ENCODE measurements at regions not wholly inside any gene's neighbourhood (a gene's known extent, or its start where the extent isn't known, plus 50 kb on each side); places are given as distances from the start of the nearest gene placed in this dataset.

DNA sequence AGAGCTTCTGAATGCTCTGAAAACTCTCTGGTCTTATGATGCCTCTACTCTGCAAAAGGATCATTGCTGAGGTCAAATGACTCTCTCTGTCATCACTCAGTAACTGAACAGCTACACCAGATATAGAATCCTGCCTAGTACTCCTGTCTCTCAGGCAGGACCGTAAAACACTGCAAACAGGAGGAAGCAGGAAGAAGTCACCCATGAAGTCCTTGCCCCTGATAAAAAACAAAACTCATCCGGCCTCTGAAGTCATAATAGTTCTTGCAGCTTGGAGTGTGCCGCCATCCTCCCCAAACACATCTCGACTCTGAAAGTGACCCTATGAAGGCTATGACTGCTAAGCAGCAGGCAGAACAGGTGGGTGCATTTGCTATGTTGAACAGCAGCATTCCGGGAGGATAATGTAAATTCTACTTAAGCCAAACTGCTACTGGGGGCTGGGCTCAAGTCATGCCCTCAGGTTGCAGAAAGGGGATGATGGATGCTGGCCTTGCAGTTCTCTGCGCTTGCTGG lies 81.9 kb upstream of the FAM169A start:
- Histone ChIP-seq H3K9ac (ENCODE audit: insufficient read depth in 1 of 2, low read depth in 2 of 2, low read length in 2 of 2) (no peak overlapping the region), H3K27ac (ENCODE audit: extremely low read depth, low read depth, low read length) (no peak overlapping the region), H3K79me2 (ENCODE audit: control insufficient read depth, insufficient read depth, low read length) (no peaks in the 10 kb centered on the region), H3K36me3 (ENCODE audit: control insufficient read depth, insufficient read depth, low read length) (no peaks in the 10 kb centered on the region), H3K4me3 (no peak overlapping the region), H3K27me3 (ENCODE audit: control insufficient read depth in 2 of 2, insufficient read depth in 2 of 2, low read length in 2 of 2) (peaks cover 2 to 6% of the 10 kb centered on the region in 2 experiments; a peak in 2 of 5 replicates), H3K4me2 (ENCODE audit: insufficient read depth, low read length) (no peak overlapping the region), H3K9me3 (replicated peaks; ENCODE audit: control insufficient read depth, insufficient read depth, low read depth, low read length) (no peaks in the 10 kb centered on the region), H3K4me1 (replicated peaks in 1 of 2; ENCODE audit: control insufficient read depth in 2 of 2, insufficient read depth in 2 of 2, low read length in 2 of 2) (no peaks in the 10 kb centered on the region), H3K9me1 (ENCODE audit: control insufficient read depth, insufficient read depth, low read length) (no peaks in the 10 kb centered on the region), H2AFZ (ENCODE audit: low read depth, low read length) (no peak overlapping the region), H4K20me1 (replicated peaks; ENCODE audit: control insufficient read depth, insufficient read depth, low read length) (no peaks in the 10 kb centered on the region)
- BruUV-seq (replicated peaks): no TSS peak
- no peak for ATAC-seq
- CTCF ChIA-PET (ENCODE audit: low intra/inter-chr PET ratio): no interaction called here
- no peak for FAIRE-seq
- POLR2A ChIA-PET: no interaction called here
- in situ Hi-C loops (cut with MboI): no loop called here
- WGBS (ENCODE audit: insufficient coverage, low coverage, missing lambda C conversion rate): 0% methylated on average over 6 of the region's 6 CpGs
- intact Hi-C loops (cut with micrococcal nuclease): no loop called here
- no peak for DNase-seq (ENCODE audit: extremely low read depth in 1 of 4, low spot score in 3 of 4)
- TF ChIP-seq, protein P1, sequence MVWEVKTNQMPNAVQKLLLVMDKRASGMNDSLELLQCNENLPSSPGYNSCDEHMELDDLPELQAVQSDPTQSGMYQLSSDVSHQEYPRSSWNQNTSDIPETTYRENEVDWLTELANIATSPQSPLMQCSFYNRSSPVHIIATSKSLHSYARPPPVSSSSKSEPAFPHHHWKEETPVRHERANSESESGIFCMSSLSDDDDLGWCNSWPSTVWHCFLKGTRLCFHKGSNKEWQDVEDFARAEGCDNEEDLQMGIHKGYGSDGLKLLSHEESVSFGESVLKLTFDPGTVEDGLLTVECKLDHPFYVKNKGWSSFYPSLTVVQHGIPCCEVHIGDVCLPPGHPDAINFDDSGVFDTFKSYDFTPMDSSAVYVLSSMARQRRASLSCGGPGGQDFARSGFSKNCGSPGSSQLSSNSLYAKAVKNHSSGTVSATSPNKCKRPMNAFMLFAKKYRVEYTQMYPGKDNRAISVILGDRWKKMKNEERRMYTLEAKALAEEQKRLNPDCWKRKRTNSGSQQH (CRISPR knock-in tag; IDR thresholded peaks at IDR 0.05): no peak
- no peak for TF ChIP-seq DNMT1 (IDR thresholded peaks at IDR 0.05)
- TF ChIP-seq MCM5 (IDR thresholded peaks at IDR 0.05; ENCODE audit: low read depth): no peak
- TF ChIP-seq, protein P2, sequence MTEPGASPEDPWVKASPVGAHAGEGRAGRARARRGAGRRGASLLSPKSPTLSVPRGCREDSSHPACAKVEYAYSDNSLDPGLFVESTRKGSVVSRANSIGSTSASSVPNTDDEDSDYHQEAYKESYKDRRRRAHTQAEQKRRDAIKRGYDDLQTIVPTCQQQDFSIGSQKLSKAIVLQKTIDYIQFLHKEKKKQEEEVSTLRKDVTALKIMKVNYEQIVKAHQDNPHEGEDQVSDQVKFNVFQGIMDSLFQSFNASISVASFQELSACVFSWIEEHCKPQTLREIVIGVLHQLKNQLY (CRISPR knock-in tag; conservative IDR thresholded peaks at IDR 0.05): no peak
- TF ChIP-seq POLR2H (tag; IDR thresholded peaks at IDR 0.05; ENCODE audit: low read depth): no peak
- no peak for TF ChIP-seq CREM (IDR thresholded peaks at IDR 0.05; ENCODE audit: low read depth)
- no peak for TF ChIP-seq PURB (CRISPR knock-in tag; IDR thresholded peaks at IDR 0.05; ENCODE audit: low read depth)
- TF ChIP-seq, protein P3, sequence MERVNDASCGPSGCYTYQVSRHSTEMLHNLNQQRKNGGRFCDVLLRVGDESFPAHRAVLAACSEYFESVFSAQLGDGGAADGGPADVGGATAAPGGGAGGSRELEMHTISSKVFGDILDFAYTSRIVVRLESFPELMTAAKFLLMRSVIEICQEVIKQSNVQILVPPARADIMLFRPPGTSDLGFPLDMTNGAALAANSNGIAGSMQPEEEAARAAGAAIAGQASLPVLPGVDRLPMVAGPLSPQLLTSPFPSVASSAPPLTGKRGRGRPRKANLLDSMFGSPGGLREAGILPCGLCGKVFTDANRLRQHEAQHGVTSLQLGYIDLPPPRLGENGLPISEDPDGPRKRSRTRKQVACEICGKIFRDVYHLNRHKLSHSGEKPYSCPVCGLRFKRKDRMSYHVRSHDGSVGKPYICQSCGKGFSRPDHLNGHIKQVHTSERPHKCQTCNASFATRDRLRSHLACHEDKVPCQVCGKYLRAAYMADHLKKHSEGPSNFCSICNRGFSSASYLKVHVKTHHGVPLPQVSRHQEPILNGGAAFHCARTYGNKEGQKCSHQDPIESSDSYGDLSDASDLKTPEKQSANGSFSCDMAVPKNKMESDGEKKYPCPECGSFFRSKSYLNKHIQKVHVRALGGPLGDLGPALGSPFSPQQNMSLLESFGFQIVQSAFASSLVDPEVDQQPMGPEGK (CRISPR knock-in tag; IDR thresholded peaks at IDR 0.05; ENCODE audit: borderline replicate concordance): no peak
- TF ChIP-seq, protein P4, sequence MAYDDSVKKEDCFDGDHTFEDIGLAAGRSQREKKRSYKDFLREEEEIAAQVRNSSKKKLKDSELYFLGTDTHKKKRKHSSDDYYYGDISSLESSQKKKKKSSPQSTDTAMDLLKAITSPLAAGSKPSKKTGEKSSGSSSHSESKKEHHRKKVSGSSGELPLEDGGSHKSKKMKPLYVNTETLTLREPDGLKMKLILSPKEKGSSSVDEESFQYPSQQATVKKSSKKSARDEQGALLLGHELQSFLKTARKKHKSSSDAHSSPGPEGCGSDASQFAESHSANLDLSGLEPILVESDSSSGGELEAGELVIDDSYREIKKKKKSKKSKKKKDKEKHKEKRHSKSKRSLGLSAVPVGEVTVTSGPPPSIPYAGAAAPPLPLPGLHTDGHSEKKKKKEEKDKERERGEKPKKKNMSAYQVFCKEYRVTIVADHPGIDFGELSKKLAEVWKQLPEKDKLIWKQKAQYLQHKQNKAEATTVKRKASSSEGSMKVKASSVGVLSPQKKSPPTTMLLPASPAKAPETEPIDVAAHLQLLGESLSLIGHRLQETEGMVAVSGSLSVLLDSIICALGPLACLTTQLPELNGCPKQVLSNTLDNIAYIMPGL (CRISPR knock-in tag; IDR thresholded peaks at IDR 0.05): no peak
- TF ChIP-seq ZNF197 (CRISPR knock-in tag; IDR thresholded peaks at IDR 0.05; ENCODE audit: low read depth): no peak
- no peak for TF ChIP-seq YBX1 (IDR thresholded peaks at IDR 0.05)
- TF ChIP-seq, protein P5, sequence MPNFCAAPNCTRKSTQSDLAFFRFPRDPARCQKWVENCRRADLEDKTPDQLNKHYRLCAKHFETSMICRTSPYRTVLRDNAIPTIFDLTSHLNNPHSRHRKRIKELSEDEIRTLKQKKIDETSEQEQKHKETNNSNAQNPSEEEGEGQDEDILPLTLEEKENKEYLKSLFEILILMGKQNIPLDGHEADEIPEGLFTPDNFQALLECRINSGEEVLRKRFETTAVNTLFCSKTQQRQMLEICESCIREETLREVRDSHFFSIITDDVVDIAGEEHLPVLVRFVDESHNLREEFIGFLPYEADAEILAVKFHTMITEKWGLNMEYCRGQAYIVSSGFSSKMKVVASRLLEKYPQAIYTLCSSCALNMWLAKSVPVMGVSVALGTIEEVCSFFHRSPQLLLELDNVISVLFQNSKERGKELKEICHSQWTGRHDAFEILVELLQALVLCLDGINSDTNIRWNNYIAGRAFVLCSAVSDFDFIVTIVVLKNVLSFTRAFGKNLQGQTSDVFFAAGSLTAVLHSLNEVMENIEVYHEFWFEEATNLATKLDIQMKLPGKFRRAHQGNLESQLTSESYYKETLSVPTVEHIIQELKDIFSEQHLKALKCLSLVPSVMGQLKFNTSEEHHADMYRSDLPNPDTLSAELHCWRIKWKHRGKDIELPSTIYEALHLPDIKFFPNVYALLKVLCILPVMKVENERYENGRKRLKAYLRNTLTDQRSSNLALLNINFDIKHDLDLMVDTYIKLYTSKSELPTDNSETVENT (CRISPR knock-in tag; IDR thresholded peaks at IDR 0.05): no peak
- no peak for TF ChIP-seq DACH1 (IDR thresholded peaks at IDR 0.05; ENCODE audit: partially characterized antibody)
- no peak for TF ChIP-seq STAT5B (CRISPR knock-in tag; IDR thresholded peaks at IDR 0.05)
- no peak for TF ChIP-seq THRAP3 (IDR thresholded peaks at IDR 0.05; ENCODE audit: borderline replicate concordance)
- no peak for TF ChIP-seq GTF2A2 (tag; IDR thresholded peaks at IDR 0.05)

Measured in K562 (cell line).